B cell (primary cell): ENCODE measurements at regions not wholly inside any gene's neighbourhood (a gene's known extent, or its start where the extent isn't known, plus 50 kb on each side); places are given as distances from the start of the nearest gene placed in this dataset.

ENCODE experiments used
- ATAC-seq: fragments of 200-7000 bp; cut with Tn5 transposase; one replicate; pipeline ENCODE4 v1.10.0; 2021; ENCODE audit warnings: low read depth, mild to moderate bottlenecking, moderate number of reproducible peaks, moderate library complexity
- CTCF ChIA-PET: fragments of 350-600 bp; sonication (Branson Sonifier 250); formaldehyde crosslinking; loops from one replicate; lab custom pipeline; 2021; ENCODE audit warnings: antibody characterized with exemption, inconsistent platforms; lab: Charles Lee
- POLR2A ChIA-PET: fragments of 350-600 bp; sonication (Branson Sonifier 250); formaldehyde crosslinking; loops from one replicate; lab custom pipeline; 2021; ENCODE audit warnings: antibody characterized with exemption; lab: Charles Lee
- DNase-seq: peaks from one replicate; pipeline ENCODE4 v3.0.0; 2013
- H2AFZ ChIP-seq: 2 replicates; pipeline ENCODE4 v1.6.1; 2012; ENCODE audit warnings: mild to moderate bottlenecking, low read depth, low read length; ENCODE audit not compliant: insufficient read depth, poor library complexity, severe bottlenecking
- H3K27ac ChIP-seq, 2 donors: 1 replicate in 1 of 2; 2 replicates in 1 of 2; pipeline ENCODE4 v1.5.1; 2012 to 2013; ENCODE audit warnings: low read length in 2 of 2, mild to moderate bottlenecking in 2 of 2, moderate library complexity in 1 of 2
- H3K27me3 ChIP-seq, 4 experiments: fragments of 200-600 bp in 1 of 4; sonication (generic) in 1 of 4; replicated peaks in 1 of 4; 1 replicate in 2 of 4; 2 replicates in 2 of 4; pipeline versions ENCODE4 v1.6.1 to v1.7.0; 2013 to 2016; ENCODE audit warnings: low read length in 3 of 4, mild to moderate bottlenecking in 2 of 4, mixed read lengths in 1 of 4, moderate library complexity in 1 of 4; ENCODE audit not compliant: insufficient read depth in 4 of 4, control insufficient read depth in 3 of 4; ENCODE audit errors: control extremely low read depth in 1 of 4
- H3K36me3 ChIP-seq, 2 experiments: replicated peaks in 1 of 2; 1 replicate in 1 of 2; 2 replicates in 1 of 2; pipeline versions ENCODE4 v1.6.1 to v1.7.1; 2013; ENCODE audit warnings: low read length in 1 of 2; ENCODE audit not compliant: insufficient read depth in 2 of 2, control insufficient read depth in 1 of 2; ENCODE audit errors: control extremely low read depth in 1 of 2, extremely low read depth in 1 of 2
- H3K4me1 ChIP-seq, 2 donors: fragments of 200-600 bp in 1 of 2; sonication (generic) in 1 of 2; 1 replicate in 1 of 2; 2 replicates in 1 of 2; pipeline versions ENCODE4 v1.5.1 to v1.6.1; 2013 to 2017; ENCODE audit warnings: low read length in 2 of 2; ENCODE audit not compliant: control insufficient read depth in 2 of 2, insufficient read depth in 2 of 2
- H3K4me2 ChIP-seq: replicated peaks from 2 replicates; pipeline ENCODE3; 2012; ENCODE audit warnings: mild to moderate bottlenecking, low read depth, low read length; ENCODE audit not compliant: poor library complexity, severe bottlenecking
- H3K4me3 ChIP-seq, 5 experiments: fragments of 200-600 bp in 1 of 5; sonication (generic) in 1 of 5; 1 replicate in 3 of 5; 2 replicates in 2 of 5; pipeline versions ENCODE4 v1.5.1 to v1.7.0; 2011 to 2016; ENCODE audit warnings: low read length in 4 of 5, mild to moderate bottlenecking in 4 of 5, low read depth in 2 of 5, control low read depth in 1 of 5, moderate library complexity in 1 of 5; ENCODE audit not compliant: insufficient read depth in 1 of 5; ENCODE audit errors: control extremely low read depth in 1 of 5, extremely low read depth in 1 of 5
- H3K79me2 ChIP-seq: fragments of 200-600 bp; sonication (generic); one replicate; pipeline ENCODE4 v1.6.0; 2016; ENCODE audit warnings: low read length; ENCODE audit not compliant: control insufficient read depth, insufficient read depth
- H3K9ac ChIP-seq: fragments of 200-600 bp; sonication (generic); 2 replicates; pipeline ENCODE4 v1.6.1; 2017; ENCODE audit warnings: mild to moderate bottlenecking, low read length, moderate library complexity
- H3K9me3 ChIP-seq, 3 donors: one replicate each; pipeline versions ENCODE4 v1.6.1 to v1.7.1; 2013; ENCODE audit warnings: low read length in 2 of 3; ENCODE audit not compliant: control insufficient read depth in 2 of 3, insufficient read depth in 1 of 3; ENCODE audit errors: control extremely low read depth in 1 of 3
- H4K20me1 ChIP-seq: 2 replicates; pipeline ENCODE4 v1.6.0; 2012; ENCODE audit warnings: mild to moderate bottlenecking, low read length; ENCODE audit not compliant: insufficient read depth, control insufficient read depth, poor library complexity, severe bottlenecking
- H3K27ac Mint-ChIP-seq: one replicate; pipeline ENCODE4 v1.8.0; 2021; ENCODE audit warnings: mixed read lengths
- H3K27me3 Mint-ChIP-seq: one replicate; pipeline ENCODE4 v1.8.0; 2021; ENCODE audit warnings: mixed read lengths
- H3K4me1 Mint-ChIP-seq: one replicate; pipeline ENCODE4 v1.8.0; 2021; ENCODE audit warnings: mixed read lengths
- H3K4me3 Mint-ChIP-seq: one replicate; pipeline ENCODE4 v1.8.0; 2021; ENCODE audit warnings: mixed read lengths
- H3K9me3 Mint-ChIP-seq: one replicate; pipeline ENCODE4 v1.8.0; 2022; ENCODE audit warnings: mixed read lengths; ENCODE audit not compliant: insufficient read depth
- EZH2 ChIP-seq: IDR thresholded peaks from 2 replicates; pipeline ENCODE4 v1.6.1; 2012; ENCODE audit warnings: borderline replicate concordance, low read depth, mild to moderate bottlenecking, moderate library complexity, low read length; ENCODE audit not compliant: insufficient read depth, poor library complexity, severe bottlenecking
- WGBS: methylation state at CpG from one replicate; pipeline ENCODE4 v1.1.5; 2013; ENCODE audit warnings: missing lambda C conversion rate; ENCODE audit not compliant: insufficient coverage; 5-methylcytosine and 5-hydroxymethylcytosine counted together
- intact Hi-C: fragments of 100-400 bp; cut with micrococcal nuclease; formaldehyde crosslinking; loops from one replicate; pipeline ENCODE4 v1.10.0; 2022
- TF ChIP-seq, protein P1 (sequence below): fragments of 200-600 bp; IDR thresholded peaks from one replicate; pipeline ENCODE4 v1.8.0; 2022; ENCODE audit warnings: antibody characterized with exemption, mild to moderate bottlenecking

DNA sequence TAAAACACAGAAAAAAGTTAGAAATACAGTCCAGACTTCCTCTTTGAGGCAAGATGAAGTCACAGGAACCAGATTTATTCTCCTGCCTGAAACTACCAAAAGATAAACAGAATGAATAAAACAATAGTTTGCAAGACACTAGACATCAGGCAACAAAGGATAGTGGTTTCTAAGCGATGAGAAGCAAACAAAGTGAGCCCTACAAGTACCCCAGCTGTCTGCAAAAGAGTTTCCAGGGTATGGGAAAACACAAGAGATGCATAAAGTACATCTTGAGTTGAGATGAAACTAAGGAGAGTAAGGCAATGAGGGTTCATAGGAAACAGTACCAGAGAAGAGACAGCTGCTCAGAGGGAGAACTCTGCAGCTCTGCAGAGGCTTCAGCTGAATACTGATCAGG lies 83.3 kb upstream of the COL24A1 start:
- Mint-ChIP-seq H3K27me3 (peaks cover 3% of the 10 kb centered on the region), H3K27ac (no peak overlapping the region), H3K9me3 (no peaks in the 10 kb centered on the region), H3K4me1 (no peaks in the 10 kb centered on the region), H3K4me3 (no peak overlapping the region)
- DNase-seq: no peak
- Histone ChIP-seq H2AFZ (no peak overlapping the region), H3K9ac (no peak overlapping the region), H3K27ac (no peak overlapping the region), H3K4me2 (no peak overlapping the region), H3K9me3 (no peaks in the 10 kb centered on the region), H3K4me3 (no peak overlapping the region), H3K79me2 (no peaks in the 10 kb centered on the region), H3K4me1 (no peaks in the 10 kb centered on the region), H3K27me3 (no peaks in the 10 kb centered on the region), H3K36me3 (no peaks in the 10 kb centered on the region), H4K20me1 (no peaks in the 10 kb centered on the region)
- TF ChIP-seq EZH2: no peak
- TF ChIP-seq, protein P1, sequence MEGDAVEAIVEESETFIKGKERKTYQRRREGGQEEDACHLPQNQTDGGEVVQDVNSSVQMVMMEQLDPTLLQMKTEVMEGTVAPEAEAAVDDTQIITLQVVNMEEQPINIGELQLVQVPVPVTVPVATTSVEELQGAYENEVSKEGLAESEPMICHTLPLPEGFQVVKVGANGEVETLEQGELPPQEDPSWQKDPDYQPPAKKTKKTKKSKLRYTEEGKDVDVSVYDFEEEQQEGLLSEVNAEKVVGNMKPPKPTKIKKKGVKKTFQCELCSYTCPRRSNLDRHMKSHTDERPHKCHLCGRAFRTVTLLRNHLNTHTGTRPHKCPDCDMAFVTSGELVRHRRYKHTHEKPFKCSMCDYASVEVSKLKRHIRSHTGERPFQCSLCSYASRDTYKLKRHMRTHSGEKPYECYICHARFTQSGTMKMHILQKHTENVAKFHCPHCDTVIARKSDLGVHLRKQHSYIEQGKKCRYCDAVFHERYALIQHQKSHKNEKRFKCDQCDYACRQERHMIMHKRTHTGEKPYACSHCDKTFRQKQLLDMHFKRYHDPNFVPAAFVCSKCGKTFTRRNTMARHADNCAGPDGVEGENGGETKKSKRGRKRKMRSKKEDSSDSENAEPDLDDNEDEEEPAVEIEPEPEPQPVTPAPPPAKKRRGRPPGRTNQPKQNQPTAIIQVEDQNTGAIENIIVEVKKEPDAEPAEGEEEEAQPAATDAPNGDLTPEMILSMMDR: no peak
- ATAC-seq: no peak
- intact Hi-C loops: no loop called here
- ChIA-PET POLR2A (no interaction called here), CTCF (no interaction called here)
- WGBS: 67% methylated on average over 1 of the region's 1 CpG

DNA sequence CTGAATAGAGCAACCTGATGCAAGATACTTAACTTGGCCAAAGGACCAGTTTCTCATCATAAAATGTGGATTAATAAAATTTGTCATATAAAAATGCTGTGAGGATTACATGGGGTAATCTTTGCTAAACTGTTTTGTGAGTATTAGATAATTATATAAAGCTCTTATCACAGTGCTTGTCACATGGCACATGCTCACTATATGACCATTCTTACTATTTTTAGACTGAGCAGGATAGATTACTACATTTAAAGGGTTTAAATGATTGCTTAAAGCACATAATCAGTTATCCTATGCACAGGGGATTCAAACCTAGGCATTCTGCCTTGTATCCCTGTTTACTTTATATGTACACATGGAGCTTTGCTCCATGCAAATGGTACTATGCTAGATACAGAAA lies 82.9 kb upstream of the COL24A1 start:
- Histone ChIP-seq H2AFZ (no peak overlapping the region), H3K9me3 (no peaks in the 10 kb centered on the region), H3K4me3 (no peak overlapping the region), H3K9ac (no peak overlapping the region), H3K4me1 (no peaks in the 10 kb centered on the region), H3K36me3 (no peaks in the 10 kb centered on the region), H3K4me2 (no peak overlapping the region), H3K27me3 (no peaks in the 10 kb centered on the region), H3K79me2 (no peaks in the 10 kb centered on the region), H4K20me1 (no peaks in the 10 kb centered on the region), H3K27ac (no peak overlapping the region)
- DNase-seq (no peak), ATAC-seq (no peak)
- ChIA-PET POLR2A (no interaction called here), CTCF (no interaction called here)
- H3K4me3 Mint-ChIP-seq: no peak overlapping the region
- TF ChIP-seq EZH2: no peak
- TF ChIP-seq, protein P1: no peak
- H3K27me3 Mint-ChIP-seq: peaks cover 3% of the 10 kb centered on the region
- no peak overlapping the region for H3K27ac Mint-ChIP-seq
- H3K4me1 Mint-ChIP-seq: no peaks in the 10 kb centered on the region
- intact Hi-C loops: no loop called here
- H3K9me3 Mint-ChIP-seq: no peaks in the 10 kb centered on the region
